ENCODE measurements at regions not wholly inside any gene's neighbourhood (a gene's known extent, or its start where the extent isn't known, plus 50 kb on each side); places are given as distances from the start of the nearest gene placed in this dataset.

- H2BK15ac ChIP-seq (ENCODE audit: low read depth, low read length): no peak overlapping the region
- H3K23me2 ChIP-seq (ENCODE audit: insufficient read length, low read depth, low read length, poor library complexity, severe bottlenecking): no peaks in the 10 kb centered on the region
- H2BK20ac ChIP-seq (ENCODE audit: low read depth, low read length, poor library complexity, severe bottlenecking): no peak overlapping the region
- no peak overlapping the region for H3K56ac ChIP-seq (ENCODE audit: insufficient read length, low read depth, low read length)
- no peak overlapping the region for H4K8ac ChIP-seq (replicated peaks; ENCODE audit: insufficient read length, low read depth, low read length)
- Mint-ChIP-seq H3K27ac (no peak overlapping the region), H3K27me3 (ENCODE audit: low read depth) (no peaks in the 10 kb centered on the region), H3K4me3 (no peak overlapping the region), H3K9me3 (peaks cover 0 to 6% of the 10 kb centered on the region in 2 experiments; a peak in 2 of 5 replicates), H3K4me1 (no peaks in the 10 kb centered on the region), H3K36me3 (ENCODE audit: insufficient read depth in 1 of 3, low read depth in 3 of 3) (0 out of 7 replicates have a peak, but pooled peaks cover 0 to 3% (median 0%) of the 10 kb centered on the region in 3 experiments)
- H3K4ac ChIP-seq (ENCODE audit: low read depth, low read length): no peak overlapping the region
- WGBS (ENCODE audit: extremely low coverage, insufficient read length, low lambda C conversion rate): no CpG with 5 or more reads among the region's 4 CpGs
- no peak overlapping the region for H2AFZ ChIP-seq (ENCODE audit: low read length)
- no peak for TF ChIP-seq CTCF (conservative IDR thresholded peaks at IDR 0.05)
- no peak for DNase-seq
- no peaks in the 10 kb centered on the region for H4K20me1 ChIP-seq (ENCODE audit: control insufficient read depth, insufficient read depth, insufficient read length)
- no peak overlapping the region for H4K91ac ChIP-seq (ENCODE audit: insufficient read length, low read depth, low read length)
- no peak overlapping the region for H3K23ac ChIP-seq (ENCODE audit: insufficient read length, low read depth, low read length)
- no peak overlapping the region for H2BK12ac ChIP-seq (ENCODE audit: insufficient read length, low read depth, low read length)
- no peak overlapping the region for H4K5ac ChIP-seq (ENCODE audit: insufficient read length, low read depth, low read length)
- no peak overlapping the region for H3K14ac ChIP-seq (ENCODE audit: insufficient read depth, low read length)
- H3K27ac ChIP-seq (ENCODE audit: insufficient read length, low read depth, low read length): no peak overlapping the region
- H3K79me2 ChIP-seq (ENCODE audit: insufficient read depth, low read length): no peaks in the 10 kb centered on the region
- H3T11ph ChIP-seq (ENCODE audit: low read length): no peak overlapping the region
- H3K9ac ChIP-seq (ENCODE audit: extremely low read depth, insufficient read length, low read length): no peak overlapping the region
- H3K4me1 ChIP-seq (ENCODE audit: insufficient read depth, low read length): no peaks in the 10 kb centered on the region
- no peak overlapping the region for H3K18ac ChIP-seq (ENCODE audit: insufficient read length, low read depth, low read length)
- no peak overlapping the region for H3K4me2 ChIP-seq (ENCODE audit: insufficient read depth, insufficient read length, low read length)
- no peaks in the 10 kb centered on the region for H3K9me3 ChIP-seq (ENCODE audit: control insufficient read depth, low read depth, low read length)
- no peaks in the 10 kb centered on the region for H3K27me3 ChIP-seq (ENCODE audit: insufficient read depth, low read length)
- H3K79me1 ChIP-seq (ENCODE audit: insufficient read depth, low read depth, low read length, poor library complexity, severe bottlenecking): no peaks in the 10 kb centered on the region
- H2AK5ac ChIP-seq (ENCODE audit: insufficient read length, low read length): no peak overlapping the region
- H2BK5ac ChIP-seq (ENCODE audit: insufficient read length, low read length): no peak overlapping the region
- no peak overlapping the region for H2BK120ac ChIP-seq (ENCODE audit: low read depth, low read length, poor library complexity, severe bottlenecking)
Measured at GRCh38 chr7:41162612-41163011, 540.3 kb downstream of the INHBA start.

All from H9 (cell line).